Heart left ventricle (tissue), 13 donors: ENCODE measurements at regions not wholly inside any gene's neighbourhood (a gene's known extent, or its start where the extent isn't known, plus 50 kb on each side); places are given as distances from the start of the nearest gene placed in this dataset.

ENCODE experiments used
- POLR2A ChIP-seq, 2 donors: fragments of 450-650 bp; IDR thresholded peaks; one replicate each; pipeline ENCODE4 v1.6.1; 2017; ENCODE audit warnings: antibody characterized with exemption in 2 of 2, mild to moderate bottlenecking in 2 of 2, moderate library complexity in 2 of 2
- TF ChIP-seq, protein P1 (sequence below), 12 donors: fragments of 200-600 bp; sonication (generic) in 4 of 12; IDR thresholded peaks; one replicate each; pipeline versions ENCODE4 v1.5.0 to v1.8.0; 2018 to 2022; ENCODE audit warnings: antibody characterized with exemption in 12 of 12, mild to moderate bottlenecking in 5 of 12
- donor health status: ischemic (EF 13 %, LVEDD 7.1; RV severe dilation, severe dysfunction).
- donor health status: DM: no; HTN: yes; CAD: no.
- donor health status: DM: no; HTN: no; CAD: no.
- donor health status: ischemic (EF 25% LVEDD 6.9; RV normal size, moderate dysfunction).
- donor health status: ischemic (EF 25% LVEDD 5.7; RV mildly dilated, moderate dysfunction).
- donor health status: ischemic (EF 35%, LVEDD 5.7; RV mildly dilated, moderate dysfunction).
- donor health status: nonischemic (EF 11% LVEDD 7.7; RV severe dilation, severe dysfunction).
- donor health status: DM: yes; HTN: yes; CAD: no.
- donor health status: PGD.
- donor health status: ischemic (EF 29% LVEDD 5.4; RV normal size, mild dysfunction).
- donor health status: nonischemic (EF 23%, LVEDD 6.1; RV moderate dilation, normal function).

DNA sequence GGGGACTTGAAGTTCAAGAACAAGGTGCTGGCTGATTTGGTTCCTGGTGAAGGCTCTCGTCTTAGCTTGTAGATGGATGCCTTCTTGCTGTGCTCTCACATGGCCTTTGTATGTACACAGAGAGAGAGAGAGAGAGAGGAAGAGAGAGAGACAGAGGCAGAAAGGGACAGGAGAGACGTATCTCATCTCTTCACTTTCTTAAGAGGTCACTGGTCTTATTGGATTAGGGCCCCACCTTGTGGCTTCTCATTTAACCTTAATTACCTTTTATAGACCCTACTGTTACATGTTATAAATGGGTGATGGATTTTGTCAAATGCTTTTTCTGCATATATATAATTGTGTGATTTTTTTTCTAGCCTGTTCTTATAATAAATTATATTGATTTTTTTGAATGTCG lies 1444.2 kb downstream of the ADGRL3 start:
- TF ChIP-seq POLR2A (IDR thresholded peaks at IDR 0.05) = no peak
- TF ChIP-seq, protein P1, sequence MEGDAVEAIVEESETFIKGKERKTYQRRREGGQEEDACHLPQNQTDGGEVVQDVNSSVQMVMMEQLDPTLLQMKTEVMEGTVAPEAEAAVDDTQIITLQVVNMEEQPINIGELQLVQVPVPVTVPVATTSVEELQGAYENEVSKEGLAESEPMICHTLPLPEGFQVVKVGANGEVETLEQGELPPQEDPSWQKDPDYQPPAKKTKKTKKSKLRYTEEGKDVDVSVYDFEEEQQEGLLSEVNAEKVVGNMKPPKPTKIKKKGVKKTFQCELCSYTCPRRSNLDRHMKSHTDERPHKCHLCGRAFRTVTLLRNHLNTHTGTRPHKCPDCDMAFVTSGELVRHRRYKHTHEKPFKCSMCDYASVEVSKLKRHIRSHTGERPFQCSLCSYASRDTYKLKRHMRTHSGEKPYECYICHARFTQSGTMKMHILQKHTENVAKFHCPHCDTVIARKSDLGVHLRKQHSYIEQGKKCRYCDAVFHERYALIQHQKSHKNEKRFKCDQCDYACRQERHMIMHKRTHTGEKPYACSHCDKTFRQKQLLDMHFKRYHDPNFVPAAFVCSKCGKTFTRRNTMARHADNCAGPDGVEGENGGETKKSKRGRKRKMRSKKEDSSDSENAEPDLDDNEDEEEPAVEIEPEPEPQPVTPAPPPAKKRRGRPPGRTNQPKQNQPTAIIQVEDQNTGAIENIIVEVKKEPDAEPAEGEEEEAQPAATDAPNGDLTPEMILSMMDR (IDR thresholded peaks at IDR 0.05) = peak in 9 of 12 donors; percentile 8 to 52 (median 28)
